ENCODE measurements at regions not wholly inside any gene's neighbourhood (a gene's known extent, or its start where the extent isn't known, plus 50 kb on each side); places are given as distances from the start of the nearest gene placed in this dataset.
"Not testable (repeated sequence)": the region's sequence is repeated elsewhere in the genome, so short reads cannot be mapped to it uniquely, and the experiment has no call there.

- no peak for DNase-seq (ENCODE audit: low spot score)
Observed at GRCh38 chr2:49804111-49804510, 649.8 kb upstream of the FSHR start.

DNA sequence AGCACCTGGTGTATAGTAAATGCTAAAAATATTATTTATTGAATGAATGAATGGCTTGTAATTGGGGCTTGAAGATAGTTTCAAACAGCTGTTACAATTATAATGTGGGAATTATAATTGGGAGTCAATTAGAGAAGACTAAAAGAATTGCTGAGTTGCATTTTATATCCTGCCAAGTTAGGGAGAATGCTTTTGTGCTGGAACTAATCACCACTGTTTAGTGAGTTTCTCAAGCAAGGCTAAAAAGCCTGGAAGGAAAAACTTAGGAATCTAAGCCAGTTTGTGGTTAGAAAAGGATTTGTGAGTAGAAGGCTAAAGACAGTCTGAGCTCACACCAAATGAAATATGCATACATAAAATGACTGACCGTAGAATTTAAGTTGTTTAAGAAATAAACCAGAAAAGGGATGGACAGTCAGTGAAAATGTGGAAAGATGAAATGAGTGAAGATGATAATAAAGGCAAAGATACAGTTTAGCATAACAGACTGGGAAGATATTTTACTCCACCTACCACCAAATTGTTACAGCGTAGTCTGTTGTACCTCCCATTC is 647.7 kb upstream of the FSHR start:
- DNase-seq (ENCODE audit: low spot score) = peak; percentile 13

DNA sequence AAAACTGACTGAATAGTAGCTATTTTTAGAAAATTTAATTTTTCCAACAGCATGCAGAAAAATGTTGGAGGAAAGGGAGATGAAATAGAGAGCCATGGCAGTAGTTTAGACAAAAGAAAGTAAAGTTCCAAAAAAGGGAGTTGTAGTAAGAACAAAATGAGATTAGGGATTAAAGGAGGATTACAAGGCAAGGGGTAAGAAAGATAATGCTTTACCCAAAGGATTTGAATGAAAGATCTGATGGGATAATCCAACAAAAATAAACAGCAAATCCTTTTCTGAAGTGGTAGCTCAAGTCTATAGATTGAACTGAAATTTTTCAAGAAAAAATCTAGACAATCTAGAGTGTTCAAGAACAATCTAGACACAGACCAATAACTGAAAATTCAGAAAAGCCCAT is 644.3 kb upstream of the FSHR start:
- no peak for DNase-seq (ENCODE audit: low spot score)

- no peak for DNase-seq (ENCODE audit: low spot score)
Observed at GRCh38 chr2:49796266-49796665, 642.0 kb upstream of the FSHR start.

- no peak for DNase-seq (ENCODE audit: low spot score)
Observed at GRCh38 chr2:49794396-49794795, 640.1 kb upstream of the FSHR start.

DNA sequence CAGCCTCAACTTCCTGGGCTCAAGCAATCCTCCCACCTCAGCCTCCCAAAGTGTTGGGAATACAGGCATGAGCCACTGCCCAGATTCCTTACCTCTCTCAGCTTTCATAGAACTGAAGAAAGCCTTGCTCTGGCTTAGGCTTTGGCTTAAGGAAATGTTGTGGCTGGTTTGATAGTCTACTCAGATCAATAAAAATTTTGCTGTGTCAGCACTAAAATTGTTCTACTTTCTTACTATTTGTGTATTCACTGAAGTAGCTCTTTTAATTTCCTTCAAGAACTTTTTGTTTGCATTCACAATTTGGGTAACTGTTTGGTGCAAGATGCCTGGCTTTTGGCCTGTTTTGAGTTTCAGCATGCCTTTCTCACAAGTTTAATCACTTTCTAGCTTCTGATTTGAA is 634.0 kb upstream of the FSHR start:
- no peak for DNase-seq (ENCODE audit: low spot score)

DNA sequence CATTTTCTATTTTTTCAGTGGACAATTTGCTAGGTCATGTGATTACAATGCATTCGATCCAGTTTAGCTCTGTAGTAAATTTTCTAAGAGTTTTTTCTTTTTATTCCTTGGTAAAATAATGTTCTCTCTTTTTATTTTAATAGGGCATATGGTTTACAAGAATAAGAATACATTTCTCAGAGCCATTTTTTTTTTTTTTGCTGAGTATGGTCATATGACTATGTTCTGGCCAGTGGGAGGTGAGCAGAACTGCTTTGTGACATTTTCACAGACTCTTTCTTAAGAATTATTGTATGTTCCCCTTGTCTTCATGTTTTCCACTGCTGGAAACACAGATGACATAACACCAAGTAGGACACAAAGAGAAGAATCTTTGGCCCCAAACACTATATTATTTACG is 626.6 kb upstream of the FSHR start:
- DNase-seq (ENCODE audit: low spot score) = no peak

- DNase-seq (ENCODE audit: low spot score) = no peak
Observed at GRCh38 chr2:49772299-49772970, 618.1 kb upstream of the FSHR start.

DNA sequence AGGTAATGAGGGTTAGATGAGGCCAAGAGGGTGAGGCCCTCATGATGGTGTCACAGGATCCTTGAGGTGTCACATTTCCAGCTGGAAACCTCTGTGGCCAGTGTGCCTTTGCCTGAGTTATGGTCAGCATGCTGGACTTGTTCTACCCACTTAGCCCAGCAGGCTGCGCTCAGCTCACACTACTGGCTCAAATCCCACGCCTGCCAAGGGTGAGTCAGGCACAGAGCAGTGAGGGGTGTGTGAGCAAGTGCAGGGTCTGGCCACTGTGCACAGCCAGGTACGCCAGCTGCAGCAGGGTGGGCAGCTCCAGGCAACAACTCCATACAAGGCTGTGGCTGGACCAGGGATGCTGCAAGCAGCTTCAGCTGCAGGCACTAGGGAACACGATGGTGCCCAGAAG is 616.6 kb upstream of the FSHR start:
- DNase-seq (ENCODE audit: low spot score) = peak; percentile 55

- no peak for DNase-seq (ENCODE audit: low spot score)
Observed at GRCh38 chr2:49767316-49767715, 613.0 kb upstream of the FSHR start.

DNA sequence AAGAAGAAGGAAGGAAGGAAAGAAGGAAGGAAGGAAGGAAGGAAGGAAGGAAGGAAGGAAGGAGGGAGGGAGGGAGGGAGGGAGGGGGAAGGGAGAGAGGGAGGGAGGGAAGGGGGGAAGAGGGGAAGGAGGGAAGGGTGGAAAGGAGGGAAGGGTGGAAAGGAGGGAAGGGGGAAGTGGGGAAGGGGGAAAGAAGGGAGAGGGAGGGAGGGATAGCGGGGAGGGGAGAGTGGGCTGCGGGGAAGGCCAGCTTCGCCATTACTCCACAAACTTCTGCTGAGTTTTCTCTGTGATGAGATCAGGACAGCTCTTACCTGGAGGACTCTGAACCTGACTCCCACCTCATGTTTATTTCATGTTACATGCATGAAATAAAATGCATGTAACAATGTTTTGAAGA is 601.5 kb upstream of the FSHR start:
- no peak for DNase-seq (ENCODE audit: low spot score)

GRCh38 chr2:49754381-49754780 is 600.1 kb upstream of the FSHR start:
- no peak for DNase-seq (ENCODE audit: low spot score)

DNA sequence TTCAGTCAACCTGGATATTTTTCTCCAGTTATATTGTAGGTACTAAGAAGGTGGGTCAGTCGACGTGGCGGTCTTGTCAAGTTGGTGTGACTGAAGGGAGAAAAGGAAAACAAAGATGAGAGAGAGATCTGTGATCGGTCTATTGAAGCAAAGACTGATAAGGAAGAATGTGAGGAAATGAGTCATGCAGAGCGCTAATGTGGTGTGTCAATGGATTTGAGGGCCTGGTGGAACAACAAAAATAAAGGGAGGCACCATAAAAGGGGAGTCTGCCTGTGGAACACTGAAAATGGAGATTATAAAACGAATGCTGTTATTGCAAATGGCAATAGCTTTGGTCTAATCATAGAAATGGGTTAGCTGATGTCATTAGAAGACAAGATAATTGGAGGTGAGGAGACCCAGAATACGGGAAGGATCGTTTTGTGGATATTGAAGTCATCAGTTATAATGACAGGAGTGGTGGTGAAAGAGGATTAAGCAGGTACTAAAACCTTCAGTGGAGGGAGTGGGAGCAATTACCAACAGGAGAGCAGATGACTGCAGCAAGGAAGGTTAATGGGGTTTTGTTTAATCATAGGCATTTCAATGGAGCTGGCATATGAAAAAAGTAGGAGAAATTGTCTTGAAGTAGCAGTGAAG is 599.1 kb upstream of the FSHR start:
- DNase-seq (ENCODE audit: low spot score) = no peak

DNA sequence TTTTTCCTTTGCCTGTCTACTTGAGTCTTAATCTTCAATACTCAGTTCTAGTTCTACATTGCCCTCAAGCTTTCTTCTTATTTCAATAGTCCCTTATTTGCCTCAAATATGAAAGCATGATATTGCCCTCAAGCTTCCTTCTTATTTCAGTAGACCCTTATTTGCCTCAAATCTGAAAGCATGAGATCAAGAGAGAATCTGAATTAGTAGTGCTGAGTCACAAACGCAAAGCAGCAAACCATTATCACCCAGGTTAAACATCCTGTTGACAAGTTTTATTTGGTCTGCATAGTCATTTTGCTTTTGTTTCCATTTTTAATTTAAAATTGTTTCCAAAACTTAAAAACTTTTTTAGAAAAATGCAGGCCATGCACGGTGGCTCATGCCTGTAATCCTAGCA is 583.3 kb upstream of the FSHR start:
- DNase-seq (ENCODE audit: low spot score) = no peak

- not testable (repeated sequence) for DNase-seq (ENCODE audit: low spot score)
Observed at GRCh38 chr2:49732924-49733323, 578.6 kb upstream of the FSHR start.

GRCh38 chr2:49719241-49719640 is 564.9 kb upstream of the FSHR start:
- no peak for DNase-seq (ENCODE audit: low spot score)

DNA sequence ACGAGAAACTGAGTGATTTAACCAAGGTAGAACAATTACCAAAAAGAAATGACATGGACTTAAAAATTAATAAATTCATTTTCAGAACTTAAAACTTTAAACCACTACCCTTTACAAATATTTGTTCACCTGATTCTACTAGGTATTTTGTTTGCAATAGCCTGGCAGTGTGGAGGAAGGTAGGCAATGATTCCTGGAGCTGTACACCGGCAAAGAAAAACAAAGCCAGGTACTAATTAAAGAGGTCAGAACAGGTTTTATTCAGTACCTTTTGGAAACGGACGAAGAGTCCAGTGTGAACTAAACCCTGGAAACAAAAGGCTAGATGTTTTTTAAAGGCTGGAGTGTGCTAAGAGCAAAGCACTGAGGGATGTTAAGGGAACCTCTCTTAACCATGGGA is 561.3 kb upstream of the FSHR start:
- DNase-seq (ENCODE audit: low spot score) = no peak

DNA sequence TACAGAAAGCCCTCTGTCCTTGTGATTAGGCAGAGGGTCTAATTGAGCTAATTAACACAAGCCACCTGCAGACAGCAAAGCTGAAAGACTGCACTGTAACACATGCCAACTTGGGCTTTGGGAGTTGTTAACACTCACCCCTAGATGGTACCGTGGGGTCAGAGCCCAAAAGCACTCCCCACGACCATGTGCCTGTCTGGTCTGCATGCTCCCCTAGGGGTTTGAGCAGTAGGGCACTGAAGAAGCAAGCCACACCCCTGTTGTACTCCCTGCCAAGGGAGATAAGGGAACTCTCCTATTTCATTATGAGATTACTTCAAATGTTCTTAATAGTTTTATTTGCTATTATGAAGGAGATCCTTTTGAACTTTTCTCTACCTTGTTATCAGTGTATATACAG is 560.1 kb upstream of the FSHR start:
- DNase-seq (ENCODE audit: low spot score) = no peak

DNA sequence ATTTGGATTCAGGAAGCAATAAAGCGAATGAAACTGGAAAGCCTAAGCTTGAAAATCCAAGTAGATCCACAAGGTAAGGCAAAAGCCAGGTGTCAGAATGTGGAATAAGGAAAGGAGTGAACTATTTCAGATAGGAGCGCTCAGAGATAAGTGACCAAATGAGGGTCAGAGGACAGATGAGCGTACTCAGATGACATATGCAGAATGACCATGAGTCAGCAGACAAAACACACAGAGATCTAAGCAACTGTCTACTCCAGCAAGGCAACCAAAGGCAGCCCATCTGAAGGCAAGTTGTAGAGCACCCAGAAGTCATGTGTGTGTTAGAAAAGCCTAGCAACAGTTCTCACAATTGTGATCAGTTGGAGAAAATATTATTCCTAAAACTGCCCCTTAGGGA is 548.4 kb upstream of the FSHR start:
- no peak for DNase-seq (ENCODE audit: low spot score)

DNA sequence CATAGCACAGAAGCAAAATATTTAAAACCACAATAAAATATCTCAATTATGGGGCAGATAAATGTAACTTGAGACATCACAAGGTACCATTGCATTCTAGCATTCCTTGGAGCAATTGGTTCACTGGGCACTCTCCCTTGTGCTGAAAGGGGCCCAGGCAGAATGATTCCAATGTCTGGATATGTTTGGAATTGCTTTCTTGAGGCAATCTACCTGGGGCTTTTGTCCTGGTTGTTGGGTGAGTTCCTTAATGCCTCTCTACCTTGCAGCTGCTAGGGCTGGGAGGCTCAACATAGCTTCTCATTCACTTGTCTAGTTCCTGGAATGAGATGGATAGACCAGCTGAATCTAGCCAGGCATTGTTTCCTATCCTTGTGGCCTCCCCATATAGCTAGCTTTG is 539.6 kb upstream of the FSHR start:
- DNase-seq (ENCODE audit: low spot score) = no peak

DNA sequence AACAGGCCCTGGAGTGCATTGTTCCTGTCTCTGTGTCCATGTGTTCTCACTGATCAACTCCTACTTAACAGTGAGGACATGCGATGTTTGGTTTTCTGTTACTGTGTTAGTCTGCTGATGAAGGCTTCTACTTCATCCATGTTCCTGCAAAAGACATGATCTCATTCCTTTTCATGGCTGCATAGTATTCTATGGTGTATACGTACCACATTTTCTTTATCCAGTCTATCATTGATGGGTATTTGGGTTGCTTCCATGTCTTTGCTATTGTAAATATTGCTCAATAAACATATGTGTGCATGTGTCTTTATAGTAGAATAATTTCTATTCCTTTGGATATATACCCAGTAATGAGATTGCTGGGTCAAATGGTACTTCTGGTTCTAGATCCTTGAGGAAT is 537.7 kb upstream of the FSHR start:
- DNase-seq (ENCODE audit: low spot score) = not testable (repeated sequence)

GRCh38 chr2:49687918-49688317 is 533.6 kb upstream of the FSHR start:
- peak; percentile 4 for DNase-seq (ENCODE audit: low spot score)

GRCh38 chr2:49686897-49687442 is 532.7 kb upstream of the FSHR start:
- DNase-seq (ENCODE audit: low spot score) = no peak

DNA sequence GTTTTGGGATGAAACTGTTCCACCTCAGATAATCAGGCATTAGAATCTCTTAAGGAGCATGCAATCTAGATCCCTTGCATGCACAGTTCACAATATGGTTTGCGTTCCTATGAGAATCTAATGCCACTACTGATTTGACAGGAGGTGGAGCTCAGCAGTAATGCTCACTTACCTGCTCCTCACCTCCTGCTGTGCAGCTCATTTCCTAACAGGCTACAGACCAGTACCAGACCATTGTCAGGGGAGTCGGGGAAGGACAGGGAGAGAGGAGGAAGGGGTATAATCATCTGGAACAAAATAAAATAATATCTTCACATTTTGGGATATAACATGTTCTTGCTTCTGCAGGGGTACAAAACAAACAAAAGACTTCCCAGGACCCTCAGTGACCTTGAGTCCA is 532.0 kb upstream of the FSHR start:
- DNase-seq (ENCODE audit: low spot score) = no peak
